ENCODE measurements at regions not wholly inside any gene's neighbourhood (a gene's known extent, or its start where the extent isn't known, plus 50 kb on each side); places are given as distances from the start of the nearest gene placed in this dataset.

DNA sequence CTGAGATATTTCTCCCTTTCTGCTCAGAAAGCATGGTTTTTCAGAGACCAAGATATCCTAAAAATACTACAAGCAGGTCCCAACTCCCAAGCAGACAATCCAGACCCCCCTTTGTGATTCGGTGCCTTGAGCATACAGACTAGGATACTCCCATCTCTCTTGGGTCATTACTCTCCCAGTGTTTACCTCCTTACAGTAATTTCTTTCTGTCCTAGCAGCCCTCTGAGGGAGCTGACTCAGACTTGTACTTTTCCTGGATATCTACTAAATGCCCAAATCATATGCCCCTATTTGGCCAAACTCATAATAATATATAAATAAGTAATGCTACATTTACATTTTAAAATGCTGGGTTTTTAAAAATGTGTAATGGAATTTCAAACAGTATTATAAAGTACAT lies 355.6 kb downstream of the LRIG3 start:
- TF ChIP-seq, protein P1, sequence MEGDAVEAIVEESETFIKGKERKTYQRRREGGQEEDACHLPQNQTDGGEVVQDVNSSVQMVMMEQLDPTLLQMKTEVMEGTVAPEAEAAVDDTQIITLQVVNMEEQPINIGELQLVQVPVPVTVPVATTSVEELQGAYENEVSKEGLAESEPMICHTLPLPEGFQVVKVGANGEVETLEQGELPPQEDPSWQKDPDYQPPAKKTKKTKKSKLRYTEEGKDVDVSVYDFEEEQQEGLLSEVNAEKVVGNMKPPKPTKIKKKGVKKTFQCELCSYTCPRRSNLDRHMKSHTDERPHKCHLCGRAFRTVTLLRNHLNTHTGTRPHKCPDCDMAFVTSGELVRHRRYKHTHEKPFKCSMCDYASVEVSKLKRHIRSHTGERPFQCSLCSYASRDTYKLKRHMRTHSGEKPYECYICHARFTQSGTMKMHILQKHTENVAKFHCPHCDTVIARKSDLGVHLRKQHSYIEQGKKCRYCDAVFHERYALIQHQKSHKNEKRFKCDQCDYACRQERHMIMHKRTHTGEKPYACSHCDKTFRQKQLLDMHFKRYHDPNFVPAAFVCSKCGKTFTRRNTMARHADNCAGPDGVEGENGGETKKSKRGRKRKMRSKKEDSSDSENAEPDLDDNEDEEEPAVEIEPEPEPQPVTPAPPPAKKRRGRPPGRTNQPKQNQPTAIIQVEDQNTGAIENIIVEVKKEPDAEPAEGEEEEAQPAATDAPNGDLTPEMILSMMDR (IDR thresholded peaks at IDR 0.05; ENCODE audit: borderline replicate concordance, extremely low read depth, low read length, poor library complexity, severe bottlenecking), result no peak
- no peak for TF ChIP-seq EZH2 (IDR thresholded peaks at IDR 0.05; ENCODE audit: borderline replicate concordance, low read depth, low read length, severe bottlenecking)
